ENCODE measurements at regions not wholly inside any gene's neighbourhood (a gene's known extent, or its start where the extent isn't known, plus 50 kb on each side); places are given as distances from the start of the nearest gene placed in this dataset.

DNA sequence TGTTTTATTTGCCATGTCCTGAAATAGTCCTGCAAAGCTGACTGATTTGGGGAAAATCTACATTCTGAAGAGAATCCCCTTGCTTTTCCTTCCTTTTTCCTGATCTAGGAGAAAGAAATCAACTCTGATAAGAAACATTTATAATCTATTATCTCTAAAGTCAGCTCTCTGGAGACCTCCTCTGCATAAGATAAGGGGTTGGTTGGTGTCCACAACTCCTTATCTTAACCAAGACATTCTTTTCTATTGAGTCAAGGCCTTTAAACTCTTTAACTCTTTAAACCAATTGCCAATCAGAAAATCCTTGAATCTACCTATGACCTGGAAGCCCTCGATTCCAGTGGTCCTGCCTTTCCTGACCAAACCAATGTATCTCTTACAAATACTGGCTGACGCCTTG lies 373.6 kb upstream of the RASGEF1B start:
- Histone ChIP-seq H2AFZ (ENCODE audit: insufficient read depth, low read depth, low read length, poor library complexity, severe bottlenecking) (no peak overlapping the region), H4K20me1 (ENCODE audit: insufficient read depth, low read length) (no peaks in the 10 kb centered on the region), H3K4me1 (ENCODE audit: control insufficient read depth in 1 of 2, insufficient read depth in 2 of 2, low read length in 2 of 2) (no peaks in the 10 kb centered on the region), H3K36me3 (replicated peaks in 1 of 2; ENCODE audit: control insufficient read depth in 1 of 2, insufficient read depth in 2 of 2, low read length in 2 of 2) (no peaks in the 10 kb centered on the region), H3K9ac (ENCODE audit: insufficient read depth, low read length, poor library complexity, severe bottlenecking) (no peak overlapping the region), H3K27ac (ENCODE audit: low read depth in 1 of 2, low read length in 2 of 2) (no peak overlapping the region), H3K4me3 (replicated peaks in 1 of 3; ENCODE audit: low read depth in 2 of 3, low read length in 3 of 3) (no peak overlapping the region), H3K27me3 (ENCODE audit: control insufficient read depth in 2 of 2, insufficient read depth in 2 of 2, low read length in 2 of 2) (no peaks in the 10 kb centered on the region), H3K79me2 (ENCODE audit: insufficient read depth, low read length) (no peaks in the 10 kb centered on the region), H3K9me3 (replicated peaks in 1 of 2; ENCODE audit: control insufficient read depth in 1 of 2, insufficient read depth in 1 of 2, low read length in 2 of 2) (no peaks in the 10 kb centered on the region), H3K4me2 (replicated peaks; ENCODE audit: extremely low read depth, low read length, poor library complexity, severe bottlenecking) (no peak overlapping the region)
- Mint-ChIP-seq H3K27ac (no peak overlapping the region), H3K27me3 (ENCODE audit: low read depth in 3 of 3) (peaks cover 0 to 4% (median 0%) of the 10 kb centered on the region in 3 donors), H3K36me3 (no peaks in the 10 kb centered on the region), H3K9me3 (no peaks in the 10 kb centered on the region), H3K4me3 (no peak overlapping the region), H3K4me1 (no peaks in the 10 kb centered on the region)
- WGBS (ENCODE audit: insufficient coverage) = no CpG with 5 or more reads among the region's 2 CpGs
- DNase-seq = no peak
- TF ChIP-seq, protein P1, sequence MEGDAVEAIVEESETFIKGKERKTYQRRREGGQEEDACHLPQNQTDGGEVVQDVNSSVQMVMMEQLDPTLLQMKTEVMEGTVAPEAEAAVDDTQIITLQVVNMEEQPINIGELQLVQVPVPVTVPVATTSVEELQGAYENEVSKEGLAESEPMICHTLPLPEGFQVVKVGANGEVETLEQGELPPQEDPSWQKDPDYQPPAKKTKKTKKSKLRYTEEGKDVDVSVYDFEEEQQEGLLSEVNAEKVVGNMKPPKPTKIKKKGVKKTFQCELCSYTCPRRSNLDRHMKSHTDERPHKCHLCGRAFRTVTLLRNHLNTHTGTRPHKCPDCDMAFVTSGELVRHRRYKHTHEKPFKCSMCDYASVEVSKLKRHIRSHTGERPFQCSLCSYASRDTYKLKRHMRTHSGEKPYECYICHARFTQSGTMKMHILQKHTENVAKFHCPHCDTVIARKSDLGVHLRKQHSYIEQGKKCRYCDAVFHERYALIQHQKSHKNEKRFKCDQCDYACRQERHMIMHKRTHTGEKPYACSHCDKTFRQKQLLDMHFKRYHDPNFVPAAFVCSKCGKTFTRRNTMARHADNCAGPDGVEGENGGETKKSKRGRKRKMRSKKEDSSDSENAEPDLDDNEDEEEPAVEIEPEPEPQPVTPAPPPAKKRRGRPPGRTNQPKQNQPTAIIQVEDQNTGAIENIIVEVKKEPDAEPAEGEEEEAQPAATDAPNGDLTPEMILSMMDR (IDR thresholded peaks at IDR 0.05) = no peak
- intact Hi-C loops (cut with micrococcal nuclease) = loop anchor here in 1 of 2 donors (2.0 to 5.0 kb wide), 2 partner anchors 383 to 442 kb away; no protein-coding TSS in a partner anchor

DNA sequence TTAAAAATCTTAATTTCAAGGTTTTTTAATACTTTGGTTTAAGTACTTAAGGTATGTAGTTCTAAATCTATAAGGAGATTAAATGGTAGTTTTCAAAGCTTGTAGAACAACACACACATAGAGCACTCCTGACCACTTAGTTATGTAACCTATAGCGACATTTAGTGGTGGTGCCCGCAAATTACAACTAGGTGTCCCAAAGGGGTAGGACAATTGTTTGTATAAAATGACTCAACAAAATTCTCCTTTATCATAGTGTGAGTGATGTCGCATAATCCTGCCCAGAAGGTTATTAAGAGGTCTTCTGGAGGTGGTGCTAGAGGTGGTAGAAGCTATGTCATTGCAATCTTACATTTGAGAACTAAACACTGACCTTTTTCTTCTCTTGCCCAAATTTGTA lies 373.0 kb upstream of the RASGEF1B start:
- no peaks in the 10 kb centered on the region for H3K4me1 ChIP-seq (ENCODE audit: control insufficient read depth in 1 of 2, insufficient read depth in 2 of 2, low read length in 2 of 2)
- no peaks in the 10 kb centered on the region for H3K9me3 Mint-ChIP-seq
- no peaks in the 10 kb centered on the region for H3K79me2 ChIP-seq (ENCODE audit: insufficient read depth, low read length)
- no peak overlapping the region for H2AFZ ChIP-seq (ENCODE audit: insufficient read depth, low read depth, low read length, poor library complexity, severe bottlenecking)
- DNase-seq = peak; percentile 75 to 84 (median 77)
- no peaks in the 10 kb centered on the region for H4K20me1 ChIP-seq (ENCODE audit: insufficient read depth, low read length)
- no peak overlapping the region for H3K9ac ChIP-seq (ENCODE audit: insufficient read depth, low read length, poor library complexity, severe bottlenecking)
- no peaks in the 10 kb centered on the region for H3K27me3 ChIP-seq (ENCODE audit: control insufficient read depth in 2 of 2, insufficient read depth in 2 of 2, low read length in 2 of 2)
- H3K4me3 ChIP-seq (replicated peaks in 1 of 3; ENCODE audit: low read depth in 2 of 3, low read length in 3 of 3) = no peak overlapping the region
- TF ChIP-seq, protein P1 (IDR thresholded peaks at IDR 0.05) = peak; percentile 73
- no peaks in the 10 kb centered on the region for H3K4me1 Mint-ChIP-seq
- no peak overlapping the region for H3K27ac ChIP-seq (ENCODE audit: low read depth in 1 of 2, low read length in 2 of 2)
- no peak overlapping the region for H3K4me2 ChIP-seq (replicated peaks; ENCODE audit: extremely low read depth, low read length, poor library complexity, severe bottlenecking)
- no peak overlapping the region for H3K4me3 Mint-ChIP-seq
- no peaks in the 10 kb centered on the region for H3K36me3 Mint-ChIP-seq
- no peaks in the 10 kb centered on the region for H3K36me3 ChIP-seq (replicated peaks in 1 of 2; ENCODE audit: control insufficient read depth in 1 of 2, insufficient read depth in 2 of 2, low read length in 2 of 2)
- no peaks in the 10 kb centered on the region for H3K9me3 ChIP-seq (replicated peaks in 1 of 2; ENCODE audit: control insufficient read depth in 1 of 2, insufficient read depth in 1 of 2, low read length in 2 of 2)
- intact Hi-C loops (cut with micrococcal nuclease) = loop anchor here (2.0 to 5.0 kb wide), 4 partner anchors 377 to 442 kb away; no protein-coding TSS in a partner anchor
- H3K27ac Mint-ChIP-seq = no peak overlapping the region
- no CpG with 5 or more reads among the region's 3 CpGs for WGBS (ENCODE audit: insufficient coverage)
- H3K27me3 Mint-ChIP-seq (ENCODE audit: low read depth in 3 of 3) = peaks cover 0 to 4% (median 2%) of the 10 kb centered on the region in 3 donors

Measured in CD14-positive monocyte (primary cell).